Muscle layer of duodenum (tissue), 2 donors: ENCODE measurements at regions not wholly inside any gene's neighbourhood (a gene's known extent, or its start where the extent isn't known, plus 50 kb on each side); places are given as distances from the start of the nearest gene placed in this dataset.

Experiments
- H3K27ac ChIP-seq: one replicate; pipeline ENCODE4 v1.7.0; 2013; ENCODE audit warnings: mild to moderate bottlenecking, low read length
- H3K27me3 ChIP-seq: one replicate; pipeline ENCODE4 v1.7.0; 2013; ENCODE audit warnings: low read depth, mild to moderate bottlenecking, control low read depth, low read length
- H3K36me3 ChIP-seq, 2 donors: one replicate each; pipeline ENCODE4 v1.7.0; 2013; ENCODE audit warnings: low read length in 2 of 2, control low read depth in 1 of 2, mild to moderate bottlenecking in 1 of 2; ENCODE audit not compliant: insufficient read depth in 2 of 2, control insufficient read depth in 1 of 2
- H3K4me1 ChIP-seq, 2 donors: one replicate each; pipeline ENCODE4 v1.7.0; 2013; ENCODE audit warnings: low read length in 2 of 2, mild to moderate bottlenecking in 2 of 2, control low read depth in 1 of 2, moderate library complexity in 1 of 2; ENCODE audit not compliant: insufficient read depth in 2 of 2, control insufficient read depth in 1 of 2
- H3K4me3 ChIP-seq, 2 donors: one replicate each; pipeline ENCODE4 v1.7.0; 2013; ENCODE audit warnings: low read length in 2 of 2, low read depth in 1 of 2, mild to moderate bottlenecking in 1 of 2
- H3K9me3 ChIP-seq, 2 donors: one replicate each; pipeline ENCODE4 v1.7.0; 2013; ENCODE audit warnings: low read length in 2 of 2, control low read depth in 1 of 2, mild to moderate bottlenecking in 1 of 2; ENCODE audit not compliant: control insufficient read depth in 1 of 2
- donor health status: healthy.

DNA sequence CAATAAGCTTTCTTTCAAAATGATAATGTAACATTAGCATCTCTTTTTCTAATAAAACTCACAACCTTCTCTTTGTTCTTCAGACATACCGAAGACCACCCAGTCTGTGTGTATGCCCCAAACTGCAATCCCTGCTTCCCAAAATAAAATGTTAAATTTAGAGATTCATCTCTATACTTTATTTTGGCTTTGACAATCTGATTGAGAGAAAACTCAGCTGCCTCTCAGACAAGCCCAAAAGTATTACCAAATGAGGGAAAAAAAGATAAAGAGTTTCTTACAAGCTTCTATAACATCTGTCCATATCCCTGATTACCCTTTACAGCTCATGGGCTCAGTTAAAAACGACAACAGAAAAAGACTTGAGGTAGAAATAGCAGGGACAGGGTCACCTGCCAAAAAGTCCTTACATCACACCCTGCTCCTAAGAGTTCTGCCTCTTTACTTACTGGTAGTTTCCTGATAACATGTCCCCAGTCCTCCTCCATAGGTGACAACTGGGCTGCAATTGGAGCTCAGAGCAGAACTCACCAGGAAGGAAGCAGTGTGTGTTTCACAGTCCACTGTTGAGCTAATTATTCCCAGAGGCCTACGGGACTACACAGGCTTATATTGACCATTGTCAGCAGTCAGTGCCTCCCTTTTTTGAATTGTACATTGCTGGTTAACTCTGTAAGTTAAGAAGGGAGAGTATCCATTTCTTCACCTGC lies 70.9 kb upstream of the FAM9C start:
- H3K27ac ChIP-seq, result no peak overlapping the region
- H3K4me1 ChIP-seq, result no peaks in the 10 kb centered on the region
- no peak overlapping the region for H3K4me3 ChIP-seq
- no peaks in the 10 kb centered on the region for H3K9me3 ChIP-seq
- no peaks in the 10 kb centered on the region for H3K36me3 ChIP-seq
- H3K27me3 ChIP-seq, result no peaks in the 10 kb centered on the region

DNA sequence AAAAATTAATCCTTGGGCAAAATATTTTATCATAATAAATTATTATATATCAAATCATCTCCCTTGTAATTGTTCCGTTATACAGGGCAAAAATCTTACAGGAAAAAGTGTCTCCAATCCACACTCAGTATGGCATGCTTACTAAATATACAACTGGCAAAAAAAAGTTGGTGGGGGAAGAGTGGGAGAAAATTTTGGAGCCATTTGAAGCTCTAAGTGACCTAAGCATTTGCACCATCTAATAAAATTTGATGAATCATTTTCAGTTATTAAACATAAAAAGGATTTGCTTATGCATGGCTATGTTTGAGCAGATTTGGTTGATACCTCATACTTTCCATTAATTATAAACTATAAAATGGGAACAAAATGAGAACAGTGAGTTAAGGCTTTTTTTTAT lies 68.1 kb upstream of the FAM9C start:
- Histone ChIP-seq H3K27ac (no peak overlapping the region), H3K4me1 (no peaks in the 10 kb centered on the region), H3K9me3 (no peaks in the 10 kb centered on the region)

DNA sequence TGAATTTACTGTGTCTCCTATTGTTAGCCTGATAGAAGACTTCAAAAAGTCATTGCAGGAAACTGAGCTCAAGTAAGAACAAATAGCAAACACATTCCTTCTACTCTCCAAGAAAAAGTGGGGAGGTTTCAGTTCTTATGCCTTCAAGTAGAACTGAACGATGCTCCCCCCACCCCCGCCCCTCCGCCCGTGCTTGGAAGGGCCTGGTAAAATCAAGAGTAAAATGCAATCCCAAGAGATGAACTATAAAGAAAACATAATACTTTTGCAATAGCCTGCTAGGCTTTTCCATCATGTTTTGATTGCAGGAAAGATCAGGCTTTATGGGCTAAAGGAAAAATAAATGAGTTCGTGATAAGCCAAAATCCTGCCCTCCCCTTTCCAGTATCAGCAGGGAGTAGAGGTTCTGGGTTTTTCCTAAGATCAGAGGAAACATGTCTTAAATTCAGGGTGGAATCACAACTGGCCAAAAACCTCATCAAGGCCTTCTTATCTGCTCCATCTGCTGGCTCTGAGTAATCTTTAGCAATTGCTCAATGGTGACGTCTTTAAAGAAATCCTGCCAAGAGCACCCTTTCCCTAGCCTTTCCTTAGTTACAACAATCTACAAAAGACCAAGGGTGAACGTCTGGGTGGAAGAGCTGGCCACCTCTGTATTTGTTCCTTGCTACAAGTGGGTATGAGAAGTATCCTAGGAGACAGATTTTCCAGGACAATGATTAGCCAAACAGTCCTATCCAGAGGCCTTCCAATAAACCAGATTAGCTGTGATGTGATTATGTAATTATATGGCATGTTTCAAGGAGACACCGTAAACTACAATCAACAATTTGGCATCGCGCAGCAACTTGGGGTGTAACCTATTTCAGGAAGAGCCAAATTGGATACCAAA lies 66.3 kb upstream of the FAM9C start:
- Histone ChIP-seq H3K4me3 (no peak overlapping the region), H3K9me3 (no peaks in the 10 kb centered on the region), H3K27ac (peak overlapping the region; percentile 51), H3K4me1 (no peaks in the 10 kb centered on the region), H3K27me3 (no peaks in the 10 kb centered on the region), H3K36me3 (no peaks in the 10 kb centered on the region)

More for the DNA sequence above, 68.1 kb upstream of the FAM9C start:
- no peak overlapping the region for H3K4me3 ChIP-seq
- no peaks in the 10 kb centered on the region for H3K36me3 ChIP-seq
- H3K27me3 ChIP-seq, result no peaks in the 10 kb centered on the region

GRCh38 chrX:13109817-13110216 lies 65.4 kb upstream of the FAM9C start:
- Histone ChIP-seq H3K4me1 (no peaks in the 10 kb centered on the region), H3K36me3 (no peaks in the 10 kb centered on the region), H3K27me3 (no peaks in the 10 kb centered on the region), H3K27ac (peak overlapping the region; percentile 45), H3K4me3 (no peak overlapping the region), H3K9me3 (no peaks in the 10 kb centered on the region)

DNA sequence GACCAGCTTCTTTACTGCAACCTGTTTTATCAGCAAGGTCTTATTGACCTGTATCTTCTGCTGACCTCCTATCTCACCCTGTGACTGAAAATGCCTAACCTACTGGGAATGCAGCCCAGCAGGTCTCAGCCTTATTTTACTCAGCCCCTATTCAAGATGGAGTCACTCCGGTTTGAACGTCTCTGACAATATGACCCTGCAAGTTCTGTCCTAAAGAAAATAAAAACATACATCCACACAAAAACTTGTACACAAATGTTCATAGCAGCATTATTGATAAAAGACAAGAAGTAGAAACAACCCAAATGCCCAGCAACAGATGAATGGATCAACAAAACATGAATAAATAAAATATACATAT lies 59.5 kb upstream of the FAM9C start:
- H3K36me3 ChIP-seq, result no peaks in the 10 kb centered on the region
- H3K4me1 ChIP-seq, result peaks cover 6 to 15% of the 10 kb centered on the region in 2 donors
- H3K4me3 ChIP-seq, result no peak overlapping the region
- H3K27me3 ChIP-seq, result no peaks in the 10 kb centered on the region
- no peaks in the 10 kb centered on the region for H3K9me3 ChIP-seq
- no peak overlapping the region for H3K27ac ChIP-seq

DNA sequence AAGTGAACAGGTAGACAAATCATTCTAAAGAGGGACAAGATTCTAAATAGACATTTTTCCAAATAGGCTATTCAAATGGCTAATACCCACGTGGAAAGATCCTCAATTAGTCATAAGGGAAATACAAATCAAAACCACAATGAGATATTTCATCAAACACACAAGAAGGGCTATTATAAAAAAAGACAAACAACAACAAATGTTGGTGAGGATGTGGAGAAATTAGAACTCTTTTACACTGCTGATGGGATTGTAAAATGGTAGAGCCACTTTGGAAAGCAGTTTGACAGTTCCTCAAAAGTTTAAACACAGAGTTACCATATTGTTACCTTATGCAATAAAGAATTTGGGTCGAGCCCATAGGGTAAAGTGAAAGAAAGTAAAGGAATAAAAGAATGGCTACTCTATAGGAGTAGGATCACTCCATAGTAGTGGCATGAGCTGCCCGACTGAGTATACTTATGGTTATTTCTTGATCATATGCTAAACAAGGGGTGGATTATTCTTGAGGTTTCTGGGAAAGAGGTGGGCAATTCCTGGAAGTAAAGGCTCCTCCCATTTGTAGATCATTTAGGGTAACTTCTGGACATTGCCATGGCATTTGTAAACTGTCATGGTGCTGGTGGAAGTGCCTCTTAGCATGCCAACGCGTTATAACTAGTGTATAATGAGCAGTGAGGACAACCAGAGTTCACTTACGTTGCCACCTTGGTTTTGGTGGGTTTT lies 58.9 kb upstream of the FAM9C start:
- no peaks in the 10 kb centered on the region for H3K9me3 ChIP-seq
- no peaks in the 10 kb centered on the region for H3K27me3 ChIP-seq
- H3K4me1 ChIP-seq, result peaks cover 6 to 15% of the 10 kb centered on the region in 2 donors
- no peaks in the 10 kb centered on the region for H3K36me3 ChIP-seq
- no peak overlapping the region for H3K4me3 ChIP-seq
- H3K27ac ChIP-seq, result no peak overlapping the region

DNA sequence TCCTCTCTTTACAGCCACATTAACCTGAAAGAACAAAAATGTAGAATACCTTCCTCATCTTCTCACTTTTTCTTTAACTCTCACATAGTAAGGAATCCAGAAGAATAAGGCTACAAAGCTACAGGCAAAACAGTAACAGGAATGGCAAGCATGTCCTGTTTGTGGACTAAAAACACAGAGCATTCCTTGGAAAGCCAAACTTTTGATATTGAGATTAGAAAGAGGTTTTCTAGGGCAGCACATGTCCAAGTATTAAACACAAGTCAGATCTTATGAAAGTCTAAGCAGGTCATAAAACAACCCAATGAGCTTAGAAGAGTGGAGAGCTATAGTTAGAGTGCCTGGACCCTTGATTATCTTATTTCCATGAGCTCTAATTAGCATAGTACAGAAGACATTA lies 58.2 kb upstream of the FAM9C start:
- no peaks in the 10 kb centered on the region for H3K27me3 ChIP-seq
- H3K9me3 ChIP-seq, result no peaks in the 10 kb centered on the region
- peaks cover 6 to 15% of the 10 kb centered on the region in 2 donors for H3K4me1 ChIP-seq
- no peak overlapping the region for H3K27ac ChIP-seq
- no peak overlapping the region for H3K4me3 ChIP-seq
- H3K36me3 ChIP-seq, result no peaks in the 10 kb centered on the region

- Histone ChIP-seq H3K27ac (peak overlapping the region; percentile 56), H3K27me3 (no peaks in the 10 kb centered on the region), H3K4me3 (no peak overlapping the region), H3K36me3 (no peaks in the 10 kb centered on the region), H3K4me1 (peaks cover 6 to 15% of the 10 kb centered on the region in 2 donors), H3K9me3 (no peaks in the 10 kb centered on the region)
Measured at GRCh38 chrX:13101441-13102139, 57.2 kb upstream of the FAM9C start.

DNA sequence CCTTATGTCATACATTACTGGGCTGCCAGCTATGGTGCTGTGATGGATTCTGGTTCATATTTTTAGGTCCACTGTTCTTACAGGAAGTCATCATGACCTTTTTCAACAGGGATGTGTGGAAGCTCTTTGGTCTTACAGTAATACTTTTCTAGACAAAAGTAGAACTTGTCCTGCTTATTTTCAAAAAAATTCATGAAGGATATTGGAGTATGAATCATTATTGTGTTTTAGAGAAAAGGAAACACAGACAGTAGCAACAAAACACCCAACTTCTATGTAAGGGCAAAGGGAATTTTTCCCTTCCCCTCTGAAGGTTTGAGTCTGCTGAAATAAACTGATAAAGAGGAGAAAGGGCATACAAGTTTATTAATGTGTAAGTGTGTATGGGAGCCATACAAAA lies 54.7 kb upstream of the FAM9C start:
- H3K27ac ChIP-seq, result peak overlapping the region; percentile 49
- H3K4me3 ChIP-seq, result no peak overlapping the region

DNA sequence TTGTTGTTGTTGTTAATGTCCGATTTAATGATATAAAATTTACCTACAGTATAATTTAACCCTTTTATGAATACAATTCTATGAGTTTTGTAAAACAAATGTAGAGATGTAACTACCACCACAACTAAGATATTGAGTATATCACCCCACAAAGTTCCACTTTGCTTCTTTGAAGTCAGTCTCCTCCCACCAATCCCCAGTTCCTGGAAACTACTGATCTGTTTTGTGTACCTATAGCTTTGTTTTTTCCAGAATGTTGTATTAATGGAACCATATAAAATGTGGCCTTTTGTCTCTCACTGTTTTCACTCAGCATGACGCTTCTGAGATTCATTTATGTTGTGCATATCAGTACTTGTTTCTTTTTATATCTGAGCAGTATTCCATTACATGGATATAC lies 52.3 kb upstream of the FAM9C start:
- Histone ChIP-seq H3K9me3 (no peaks in the 10 kb centered on the region), H3K36me3 (no peaks in the 10 kb centered on the region), H3K4me1 (peaks cover 6 to 10% of the 10 kb centered on the region in 2 donors), H3K4me3 (no peak overlapping the region), H3K27ac (no peak overlapping the region), H3K27me3 (no peaks in the 10 kb centered on the region)

More for the DNA sequence above, 54.7 kb upstream of the FAM9C start:
- H3K36me3 ChIP-seq, result no peaks in the 10 kb centered on the region
- H3K27me3 ChIP-seq, result no peaks in the 10 kb centered on the region
- no peaks in the 10 kb centered on the region for H3K9me3 ChIP-seq
- peaks cover 6 to 17% of the 10 kb centered on the region in 2 donors for H3K4me1 ChIP-seq
